ENCODE measurements at regions not wholly inside any gene's neighbourhood (a gene's known extent, or its start where the extent isn't known, plus 50 kb on each side); places are given as distances from the start of the nearest gene placed in this dataset.

DNA sequence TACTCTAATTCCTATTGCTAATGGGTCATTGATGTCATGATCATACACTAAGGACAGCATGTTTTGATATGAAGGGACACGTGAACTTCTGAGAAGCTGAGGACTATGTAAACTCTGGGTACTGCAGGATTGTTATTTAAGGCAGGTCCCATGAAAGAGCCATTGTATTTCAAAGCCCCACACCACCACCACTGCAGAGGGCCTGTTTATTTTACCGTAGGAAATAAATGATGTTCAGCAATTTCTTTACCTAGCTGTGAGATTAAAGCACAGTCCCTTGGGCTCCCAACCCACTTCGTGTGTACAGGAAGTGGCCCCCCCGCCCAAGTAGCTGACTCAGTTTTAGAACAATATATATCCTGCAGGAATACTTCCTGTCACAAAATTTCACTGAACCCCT, 89.8 kb upstream of the ACSL4 start:
- no peak overlapping the region for H3K27ac ChIP-seq
- DNase-seq: no peak
- TF ChIP-seq, protein P1, sequence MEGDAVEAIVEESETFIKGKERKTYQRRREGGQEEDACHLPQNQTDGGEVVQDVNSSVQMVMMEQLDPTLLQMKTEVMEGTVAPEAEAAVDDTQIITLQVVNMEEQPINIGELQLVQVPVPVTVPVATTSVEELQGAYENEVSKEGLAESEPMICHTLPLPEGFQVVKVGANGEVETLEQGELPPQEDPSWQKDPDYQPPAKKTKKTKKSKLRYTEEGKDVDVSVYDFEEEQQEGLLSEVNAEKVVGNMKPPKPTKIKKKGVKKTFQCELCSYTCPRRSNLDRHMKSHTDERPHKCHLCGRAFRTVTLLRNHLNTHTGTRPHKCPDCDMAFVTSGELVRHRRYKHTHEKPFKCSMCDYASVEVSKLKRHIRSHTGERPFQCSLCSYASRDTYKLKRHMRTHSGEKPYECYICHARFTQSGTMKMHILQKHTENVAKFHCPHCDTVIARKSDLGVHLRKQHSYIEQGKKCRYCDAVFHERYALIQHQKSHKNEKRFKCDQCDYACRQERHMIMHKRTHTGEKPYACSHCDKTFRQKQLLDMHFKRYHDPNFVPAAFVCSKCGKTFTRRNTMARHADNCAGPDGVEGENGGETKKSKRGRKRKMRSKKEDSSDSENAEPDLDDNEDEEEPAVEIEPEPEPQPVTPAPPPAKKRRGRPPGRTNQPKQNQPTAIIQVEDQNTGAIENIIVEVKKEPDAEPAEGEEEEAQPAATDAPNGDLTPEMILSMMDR (IDR thresholded peaks at IDR 0.05): no peak
- no peak for TF ChIP-seq POLR2A (IDR thresholded peaks at IDR 0.05)

DNA sequence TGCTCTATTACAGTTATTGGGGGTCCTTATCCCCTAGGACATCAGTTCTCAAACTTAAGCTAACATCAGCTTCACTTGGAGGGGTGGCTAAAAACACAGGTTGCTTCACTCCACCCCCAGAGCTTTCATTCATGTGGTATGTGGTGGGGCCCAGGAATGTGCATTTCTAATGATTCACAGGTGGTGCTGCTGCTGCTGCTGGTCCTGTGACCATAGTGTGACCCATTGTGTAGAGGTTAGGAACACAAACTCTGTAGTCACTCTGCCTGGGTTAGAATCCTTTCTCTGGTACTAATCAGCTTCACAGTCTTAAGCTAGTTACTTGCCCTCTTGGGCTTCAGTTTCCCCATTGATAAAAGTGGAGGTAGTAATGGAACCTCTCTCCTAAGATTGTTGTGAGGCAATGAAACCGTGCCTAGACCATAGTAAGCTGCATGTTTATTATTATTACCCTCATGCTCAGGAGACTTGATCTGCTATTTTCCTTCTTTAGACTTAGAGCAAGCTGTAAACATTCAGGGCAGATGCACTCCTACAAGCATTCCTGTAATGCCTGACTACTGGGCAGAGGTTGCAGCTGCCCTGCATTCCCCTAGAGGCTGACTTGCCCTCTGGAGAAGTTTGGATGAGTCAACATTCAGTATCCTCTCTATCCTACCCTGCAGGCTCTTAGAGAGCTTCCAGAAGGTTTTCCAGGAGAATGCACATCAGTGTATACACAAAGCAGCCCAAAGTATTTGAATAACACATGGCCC, 94.1 kb upstream of the ACSL4 start:
- TF ChIP-seq POLR2A (IDR thresholded peaks at IDR 0.05): no peak
- TF ChIP-seq, protein P1 (IDR thresholded peaks at IDR 0.05): no peak
- Histone ChIP-seq H3K4me3 (replicated peaks in 1 of 3) (no peak overlapping the region), H3K27ac (no peak overlapping the region), H3K9me3 (no peaks in the 10 kb centered on the region), H3K4me1 (no peaks in the 10 kb centered on the region), H3K36me3 (no peaks in the 10 kb centered on the region), H3K27me3 (no peaks in the 10 kb centered on the region)
- intact Hi-C loops (cut with DNase I): no loop called here
- WGBS, 2 donors: 60 to 89% methylated on average over 1 of the region's 1 CpG
- no peak for DNase-seq

More for the DNA sequence above, 89.8 kb upstream of the ACSL4 start:
- intact Hi-C loops (cut with DNase I): no loop called here
- Histone ChIP-seq H3K4me1 (no peaks in the 10 kb centered on the region), H3K4me3 (replicated peaks in 1 of 3) (no peak overlapping the region), H3K36me3 (no peaks in the 10 kb centered on the region), H3K9me3 (no peaks in the 10 kb centered on the region), H3K27me3 (no peaks in the 10 kb centered on the region)
- WGBS, 2 donors: 24 to 28% methylated on average over 3 to 4 of the region's 4 CpGs

DNA sequence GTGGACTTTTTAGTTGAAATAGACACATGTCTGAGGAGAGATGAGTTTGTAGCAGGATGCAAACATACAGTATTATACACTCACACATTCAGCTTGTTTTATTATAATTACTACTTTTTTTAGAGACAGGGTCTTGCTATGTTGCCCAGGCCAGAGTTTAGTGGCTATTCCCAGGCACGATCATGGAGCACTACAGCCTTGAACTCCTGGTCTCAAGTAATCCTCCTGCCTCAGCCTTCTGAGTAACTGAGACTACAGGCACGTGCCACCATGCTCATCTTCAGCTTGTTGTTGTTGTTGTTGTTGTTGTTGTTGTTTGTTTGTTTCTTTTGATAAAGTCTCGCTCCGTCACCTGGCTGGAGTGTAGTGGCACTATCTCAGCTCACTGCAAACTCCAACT, 94.7 kb upstream of the ACSL4 start:
- 97 to 98% methylated on average over 4 of the region's 4 CpGs for WGBS, 2 donors
- intact Hi-C loops (cut with DNase I): no loop called here
- Histone ChIP-seq H3K36me3 (no peaks in the 10 kb centered on the region), H3K9me3 (no peaks in the 10 kb centered on the region), H3K27me3 (no peaks in the 10 kb centered on the region), H3K4me1 (no peaks in the 10 kb centered on the region), H3K27ac (no peak overlapping the region), H3K4me3 (replicated peaks in 1 of 3) (no peak overlapping the region)
- TF ChIP-seq POLR2A (IDR thresholded peaks at IDR 0.05): no peak
- TF ChIP-seq, protein P1 (IDR thresholded peaks at IDR 0.05): no peak
- DNase-seq: no peak

DNA sequence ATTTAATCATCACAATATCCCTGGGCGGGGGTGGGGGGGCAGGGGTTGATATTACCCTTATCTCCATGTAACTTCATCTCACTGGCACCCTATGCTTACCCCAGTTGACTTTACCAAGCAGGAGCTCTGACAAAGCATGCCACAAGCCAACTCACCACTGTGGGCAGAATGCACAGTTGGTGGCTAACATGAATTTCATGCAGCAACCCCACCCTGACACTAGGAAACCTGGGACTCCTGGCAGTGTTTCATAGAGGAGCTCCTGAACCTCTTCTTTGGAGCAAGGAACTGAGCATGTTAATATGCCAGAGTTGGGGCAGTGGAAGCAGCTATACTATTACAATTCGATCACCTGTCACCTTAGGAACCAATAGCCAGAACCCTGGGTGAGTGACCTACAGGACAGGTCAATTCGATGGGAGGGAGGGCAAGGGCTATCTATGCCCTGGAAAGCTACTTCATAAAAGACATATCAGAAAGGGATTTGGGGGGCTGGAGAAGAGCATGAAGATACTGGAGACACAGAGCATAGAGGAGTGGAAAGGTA, 97.2 kb upstream of the ACSL4 start:
- Histone ChIP-seq H3K4me3 (replicated peaks in 1 of 3) (no peak overlapping the region), H3K36me3 (no peaks in the 10 kb centered on the region), H3K9me3 (no peaks in the 10 kb centered on the region), H3K4me1 (no peaks in the 10 kb centered on the region), H3K27me3 (no peaks in the 10 kb centered on the region), H3K27ac (no peak overlapping the region)
- DNase-seq: no peak
- WGBS, 2 donors: 88 to 92% methylated on average over 3 of the region's 3 CpGs
- intact Hi-C loops (cut with DNase I): no loop called here
- no peak for TF ChIP-seq POLR2A (IDR thresholded peaks at IDR 0.05)
- TF ChIP-seq, protein P1 (IDR thresholded peaks at IDR 0.05): no peak

DNA sequence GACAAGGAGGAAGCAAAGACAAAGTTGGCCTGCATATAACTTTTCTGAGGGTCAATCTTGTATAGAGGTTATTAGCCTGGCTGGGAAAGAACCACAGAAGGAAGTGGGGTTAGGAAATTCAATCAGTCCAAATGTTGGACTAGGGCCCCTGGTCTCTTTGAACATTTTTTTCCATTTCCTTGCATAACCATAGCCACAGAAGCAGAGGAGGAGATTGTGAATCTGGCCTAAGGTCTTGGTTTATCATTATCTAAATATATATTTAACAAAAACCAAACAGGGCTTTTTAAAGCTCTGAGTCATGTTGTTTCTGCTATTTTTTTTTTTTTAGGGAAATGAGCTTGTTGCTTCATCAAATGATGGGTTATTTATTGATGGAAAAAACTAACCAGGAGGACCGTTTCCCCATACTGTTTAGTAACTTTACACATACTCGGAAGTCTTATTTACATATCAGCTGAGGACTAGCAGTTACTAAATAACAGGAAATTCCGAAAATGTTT, 97.7 kb upstream of the ACSL4 start:
- intact Hi-C loops (cut with DNase I): no loop called here
- Histone ChIP-seq H3K27ac (no peak overlapping the region), H3K9me3 (no peaks in the 10 kb centered on the region), H3K36me3 (no peaks in the 10 kb centered on the region), H3K4me3 (replicated peaks in 1 of 3) (no peak overlapping the region), H3K27me3 (no peaks in the 10 kb centered on the region), H3K4me1 (no peaks in the 10 kb centered on the region)
- TF ChIP-seq, protein P1 (IDR thresholded peaks at IDR 0.05): no peak
- no peak for TF ChIP-seq POLR2A (IDR thresholded peaks at IDR 0.05)
- DNase-seq: no peak
- whole genome bisulfite sequencing, 2 donors: 69 to 83% methylated on average over 3 of the region's 3 CpGs
